Activated T-helper 17 cell treated with anti-CD3 and anti-CD28 coated beads, Interleukin-2, amount 50 U/mL, for 72 hours (primary cell): ENCODE measurements at regions not wholly inside any gene's neighbourhood (a gene's known extent, or its start where the extent isn't known, plus 50 kb on each side); places are given as distances from the start of the nearest gene placed in this dataset.

Source experiments
- ATAC-seq: fragments of 150-1000 bp; cut with Tn5 transposase; replicated peaks from 2 replicates; pipeline ENCODE4 v1.10.0; 2021; ENCODE audit warnings: mild to moderate bottlenecking, moderate library complexity
- H3K27ac Mint-ChIP-seq: one replicate; pipeline ENCODE4 v1.8.0; 2022; ENCODE audit warnings: mixed read lengths
- H3K27me3 Mint-ChIP-seq: one replicate; pipeline ENCODE4 v1.8.0; 2022; ENCODE audit warnings: mixed read lengths
- H3K36me3 Mint-ChIP-seq: one replicate; pipeline ENCODE4 v1.8.0; 2022; ENCODE audit warnings: low read depth, mild to moderate bottlenecking, mixed read lengths
- H3K4me1 Mint-ChIP-seq: one replicate; pipeline ENCODE4 v1.8.0; 2022; ENCODE audit warnings: mixed read lengths
- H3K4me3 Mint-ChIP-seq: one replicate; pipeline ENCODE4 v1.8.0; 2022; ENCODE audit warnings: mild to moderate bottlenecking, mixed read lengths
- H3K9me3 Mint-ChIP-seq: one replicate; pipeline ENCODE4 v1.8.0; 2022; ENCODE audit warnings: mixed read lengths

DNA sequence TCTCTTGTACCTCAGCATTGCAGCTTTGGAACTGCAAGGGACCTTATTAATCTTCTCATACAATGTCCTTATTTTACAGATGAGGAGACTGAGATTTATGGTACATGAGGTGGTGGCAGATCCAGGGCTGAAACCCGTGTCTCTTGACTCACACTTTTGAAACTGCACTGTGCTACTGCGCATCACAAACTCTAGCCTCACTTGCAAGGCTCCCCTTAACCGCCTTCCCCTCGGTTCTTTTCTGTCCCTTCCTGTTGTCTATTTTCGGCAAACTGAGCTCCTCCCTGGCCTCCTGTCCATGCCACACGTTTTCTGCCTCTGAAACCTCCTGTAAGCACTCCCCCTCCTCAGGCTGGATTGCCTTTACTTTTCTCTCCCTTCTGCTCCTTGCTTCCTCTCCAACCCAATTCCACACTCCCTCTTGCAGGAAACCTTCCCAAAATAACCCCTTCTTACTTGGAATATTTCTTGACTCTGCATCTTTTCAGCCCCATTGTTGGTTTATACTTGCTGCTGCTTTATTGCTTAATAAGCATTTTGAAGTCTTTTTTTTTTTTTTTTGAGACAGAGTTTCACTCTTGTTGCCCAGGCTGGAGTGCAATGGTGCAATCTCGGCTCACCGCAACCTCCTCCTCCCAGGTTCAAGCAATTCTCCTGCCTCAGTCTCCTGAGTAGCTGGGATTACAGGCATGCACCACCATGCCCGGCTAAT lies 72.4 kb upstream of the CISTR start:
- no peaks in the 10 kb centered on the region for H3K36me3 Mint-ChIP-seq
- H3K4me1 Mint-ChIP-seq: no peaks in the 10 kb centered on the region
- peaks cover 55% of the 10 kb centered on the region for H3K27me3 Mint-ChIP-seq
- H3K9me3 Mint-ChIP-seq: no peaks in the 10 kb centered on the region
- ATAC-seq: no peak
- no peak overlapping the region for H3K4me3 Mint-ChIP-seq
- no peak overlapping the region for H3K27ac Mint-ChIP-seq

DNA sequence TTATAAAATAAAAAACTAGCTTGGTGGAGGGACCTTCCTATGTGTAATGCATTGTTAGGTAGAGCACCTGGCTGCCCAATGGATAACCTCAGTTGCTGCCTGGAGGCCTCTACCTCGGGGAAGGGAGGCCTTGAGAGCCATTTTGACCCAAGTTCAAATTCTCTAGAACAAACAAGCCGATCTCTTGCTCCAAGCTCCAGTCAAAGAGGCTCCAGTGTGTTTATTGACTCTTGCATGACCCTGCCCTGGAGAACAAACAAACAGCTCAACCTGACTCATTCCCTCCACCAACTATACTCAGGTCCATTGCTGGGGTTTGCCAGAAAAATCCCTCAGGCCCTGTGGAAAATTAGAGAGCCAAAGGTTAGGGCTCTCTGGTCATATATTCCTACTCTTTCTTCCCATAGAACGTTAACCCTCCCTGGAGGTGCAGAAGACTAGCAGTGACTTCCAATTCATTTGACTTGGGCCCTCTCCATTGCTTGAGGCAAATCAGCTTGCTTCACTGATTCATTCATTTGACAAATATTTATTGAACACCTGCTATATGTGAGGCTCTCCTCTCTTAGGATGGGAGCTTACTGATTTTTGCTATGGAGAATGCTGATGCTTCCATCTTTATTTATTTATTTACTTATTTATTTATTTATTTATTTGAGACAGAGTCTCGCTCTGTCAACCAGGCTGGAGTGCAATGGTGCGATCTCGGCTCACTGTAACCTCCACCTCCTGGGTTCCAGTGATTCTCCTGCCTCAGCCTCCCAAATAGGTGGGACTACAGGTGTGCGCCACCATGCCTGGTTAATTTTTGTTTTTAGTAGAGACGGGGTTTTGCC lies 73.7 kb upstream of the CISTR start:
- Mint-ChIP-seq H3K27ac (no peak overlapping the region), H3K27me3 (peaks cover 49% of the 10 kb centered on the region), H3K36me3 (no peaks in the 10 kb centered on the region), H3K4me3 (no peak overlapping the region), H3K9me3 (no peaks in the 10 kb centered on the region), H3K4me1 (no peaks in the 10 kb centered on the region)
- ATAC-seq: no peak

DNA sequence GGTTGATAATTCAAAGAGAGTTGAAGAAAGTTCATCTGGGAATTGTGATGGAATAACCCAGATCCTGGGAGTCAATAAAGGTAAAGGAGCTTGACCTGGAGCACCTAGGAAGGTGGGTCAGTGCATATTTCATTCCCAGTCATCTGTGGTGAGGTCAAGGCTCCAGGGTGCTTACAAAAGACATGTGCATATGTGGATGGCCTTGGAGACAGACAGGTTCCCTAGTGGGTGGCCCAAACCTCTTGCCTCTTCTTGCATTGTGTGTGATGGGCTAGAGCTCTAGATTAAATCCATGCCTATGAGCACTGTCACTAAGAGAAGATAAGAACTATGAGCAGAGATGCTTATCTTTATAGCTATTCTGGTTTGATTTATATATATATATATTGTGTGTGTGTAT lies 75.5 kb upstream of the CISTR start:
- H3K36me3 Mint-ChIP-seq: no peaks in the 10 kb centered on the region
- no peaks in the 10 kb centered on the region for H3K9me3 Mint-ChIP-seq
- H3K27ac Mint-ChIP-seq: no peak overlapping the region
- H3K27me3 Mint-ChIP-seq: peaks cover 44% of the 10 kb centered on the region
- no peak for ATAC-seq
- no peaks in the 10 kb centered on the region for H3K4me1 Mint-ChIP-seq
- no peak overlapping the region for H3K4me3 Mint-ChIP-seq

DNA sequence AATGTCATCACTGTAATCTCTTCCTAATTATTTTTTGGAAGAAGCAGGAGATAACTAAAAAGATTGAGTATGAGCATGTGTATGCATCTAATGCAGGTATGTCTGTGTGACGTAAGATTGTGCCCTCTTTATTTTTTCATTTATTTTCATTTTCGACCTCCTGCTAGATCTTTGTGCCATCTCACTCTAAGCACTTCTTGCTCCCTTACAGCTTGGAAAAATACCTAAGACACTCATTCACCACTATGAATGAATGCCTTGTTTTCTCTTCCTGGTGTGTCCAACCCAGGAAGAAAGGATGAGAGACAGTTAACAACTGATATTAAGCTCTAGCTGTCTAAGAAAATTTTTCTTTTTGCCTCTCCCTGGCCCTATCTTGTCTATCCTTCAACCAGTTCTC lies 76.8 kb upstream of the CISTR start:
- no peaks in the 10 kb centered on the region for H3K36me3 Mint-ChIP-seq
- no peak for ATAC-seq
- H3K27ac Mint-ChIP-seq: no peak overlapping the region
- no peak overlapping the region for H3K4me3 Mint-ChIP-seq
- H3K9me3 Mint-ChIP-seq: no peaks in the 10 kb centered on the region
- H3K27me3 Mint-ChIP-seq: peaks cover 44% of the 10 kb centered on the region
- no peaks in the 10 kb centered on the region for H3K4me1 Mint-ChIP-seq

- H3K4me1 Mint-ChIP-seq: no peaks in the 10 kb centered on the region
- no peaks in the 10 kb centered on the region for H3K36me3 Mint-ChIP-seq
- peaks cover 46% of the 10 kb centered on the region for H3K27me3 Mint-ChIP-seq
- H3K9me3 Mint-ChIP-seq: no peaks in the 10 kb centered on the region
- no peak for ATAC-seq
- no peak overlapping the region for H3K27ac Mint-ChIP-seq
- no peak overlapping the region for H3K4me3 Mint-ChIP-seq
Measured at GRCh38 chr12:53829130-53829819, 77.5 kb upstream of the CISTR start.

DNA sequence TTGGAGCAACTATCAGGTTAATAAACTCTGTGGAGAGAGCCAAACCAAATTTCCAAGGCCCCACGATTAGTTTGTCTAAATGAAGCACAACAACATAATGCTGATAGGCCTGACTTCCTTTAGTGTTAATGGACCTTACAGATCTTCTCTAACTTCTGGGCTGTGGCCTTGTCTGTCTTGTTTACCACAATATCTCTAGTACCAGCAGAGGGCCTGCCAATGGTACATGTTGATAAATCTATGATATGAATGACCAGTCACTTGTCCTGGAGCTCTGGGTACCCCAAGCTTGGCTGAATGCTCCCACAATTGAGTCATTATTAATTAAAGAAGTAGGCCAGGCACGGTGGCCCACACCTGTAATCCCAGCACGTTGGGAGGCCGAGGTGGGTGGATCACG lies 78.9 kb upstream of the CISTR start:
- no peaks in the 10 kb centered on the region for H3K4me1 Mint-ChIP-seq
- H3K27ac Mint-ChIP-seq: no peak overlapping the region
- H3K36me3 Mint-ChIP-seq: no peaks in the 10 kb centered on the region
- no peak overlapping the region for H3K4me3 Mint-ChIP-seq
- peaks cover 45% of the 10 kb centered on the region for H3K27me3 Mint-ChIP-seq
- ATAC-seq: no peak
- H3K9me3 Mint-ChIP-seq: no peaks in the 10 kb centered on the region

DNA sequence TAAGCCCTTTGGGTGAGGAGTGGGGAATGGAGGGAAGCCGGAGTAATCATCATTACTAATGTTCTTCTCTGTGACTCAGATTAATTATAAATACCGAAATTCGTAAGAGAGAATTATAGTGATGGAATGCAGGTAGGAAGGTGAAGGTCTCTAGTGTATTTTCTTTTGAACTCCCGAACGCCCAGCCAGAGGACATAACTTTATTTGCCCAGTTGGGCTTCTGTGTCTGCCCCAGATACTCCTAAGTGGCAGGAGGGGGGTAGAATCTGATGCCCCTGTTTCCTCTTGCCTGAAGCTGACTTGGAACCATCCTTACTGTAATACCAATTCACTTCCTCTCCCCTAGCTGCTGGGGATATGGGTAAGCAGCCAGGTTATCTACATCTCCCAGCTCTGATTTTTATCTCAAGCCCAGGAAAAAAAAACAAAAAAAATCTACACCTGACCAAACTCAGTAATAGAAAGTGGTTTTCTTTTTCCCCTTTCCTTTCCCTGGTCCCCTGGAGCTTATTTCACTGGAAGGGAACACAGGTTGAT lies 84.4 kb upstream of the CISTR start:
- no peak overlapping the region for H3K27ac Mint-ChIP-seq
- no peaks in the 10 kb centered on the region for H3K9me3 Mint-ChIP-seq
- no peak overlapping the region for H3K4me3 Mint-ChIP-seq
- no peaks in the 10 kb centered on the region for H3K36me3 Mint-ChIP-seq
- peaks cover 52% of the 10 kb centered on the region for H3K27me3 Mint-ChIP-seq
- ATAC-seq: no peak
- H3K4me1 Mint-ChIP-seq: no peaks in the 10 kb centered on the region

- H3K4me1 Mint-ChIP-seq: no peaks in the 10 kb centered on the region
- H3K4me3 Mint-ChIP-seq: no peak overlapping the region
- no peaks in the 10 kb centered on the region for H3K36me3 Mint-ChIP-seq
- H3K9me3 Mint-ChIP-seq: no peaks in the 10 kb centered on the region
- H3K27me3 Mint-ChIP-seq: peaks cover 51% of the 10 kb centered on the region
- ATAC-seq: no peak
- H3K27ac Mint-ChIP-seq: no peak overlapping the region
Measured at GRCh38 chr12:53838978-53839377, 87.2 kb upstream of the CISTR start.

DNA sequence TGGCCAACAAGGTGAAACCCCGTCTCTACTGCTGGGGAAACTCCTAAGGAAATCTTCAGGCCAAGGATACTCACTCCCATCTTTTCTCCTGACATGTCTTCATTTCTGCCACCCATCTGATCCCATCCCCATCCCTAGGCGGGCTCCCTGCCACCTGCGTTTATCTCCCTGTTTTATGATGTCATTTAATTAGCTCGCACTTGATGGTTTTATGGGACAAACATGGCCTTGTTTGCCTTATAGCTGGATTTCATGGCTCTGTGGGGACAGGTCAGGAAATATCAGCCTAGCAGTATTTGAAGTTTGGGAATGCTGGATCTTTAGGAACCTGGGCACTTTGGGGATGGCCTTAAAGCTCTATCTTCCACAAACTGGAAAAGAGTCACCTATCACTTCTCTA lies 88.5 kb upstream of the CISTR start:
- Mint-ChIP-seq H3K27me3 (peaks cover 51% of the 10 kb centered on the region), H3K27ac (no peak overlapping the region), H3K9me3 (no peaks in the 10 kb centered on the region), H3K4me3 (no peak overlapping the region), H3K36me3 (no peaks in the 10 kb centered on the region), H3K4me1 (no peaks in the 10 kb centered on the region)
- no peak for ATAC-seq

DNA sequence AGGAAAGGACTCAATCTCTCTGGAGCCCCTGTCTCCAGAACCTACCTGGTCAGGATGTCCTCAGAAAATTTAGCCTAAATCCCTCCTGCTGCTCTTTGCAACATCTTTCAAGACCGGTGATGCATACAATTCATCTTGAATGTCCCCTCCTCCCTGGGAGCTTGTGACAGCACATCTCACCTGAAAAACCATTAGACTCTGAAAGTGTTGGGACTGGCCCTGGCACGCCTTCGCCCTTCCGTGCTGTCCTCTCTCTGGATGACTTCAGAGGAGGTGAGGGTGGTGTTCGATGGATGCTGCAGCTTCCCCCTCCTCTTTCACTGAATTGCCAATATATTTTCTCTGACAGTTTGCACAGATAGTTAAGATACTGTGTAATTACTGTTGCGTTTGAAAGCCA lies 90.9 kb upstream of the CISTR start:
- no peaks in the 10 kb centered on the region for H3K9me3 Mint-ChIP-seq
- no peak for ATAC-seq
- no peaks in the 10 kb centered on the region for H3K4me1 Mint-ChIP-seq
- peaks cover 47% of the 10 kb centered on the region for H3K27me3 Mint-ChIP-seq
- H3K4me3 Mint-ChIP-seq: no peak overlapping the region
- H3K27ac Mint-ChIP-seq: no peak overlapping the region
- no peaks in the 10 kb centered on the region for H3K36me3 Mint-ChIP-seq

GRCh38 chr12:53843545-53843944 lies 91.8 kb upstream of the CISTR start:
- Mint-ChIP-seq H3K36me3 (no peaks in the 10 kb centered on the region), H3K9me3 (no peaks in the 10 kb centered on the region), H3K4me3 (no peak overlapping the region), H3K27ac (no peak overlapping the region), H3K4me1 (no peaks in the 10 kb centered on the region), H3K27me3 (peaks cover 48% of the 10 kb centered on the region)
- ATAC-seq: no peak

- Mint-ChIP-seq H3K4me1 (no peaks in the 10 kb centered on the region), H3K36me3 (no peaks in the 10 kb centered on the region), H3K27me3 (peaks cover 51% of the 10 kb centered on the region), H3K27ac (no peak overlapping the region), H3K9me3 (no peaks in the 10 kb centered on the region), H3K4me3 (no peak overlapping the region)
- ATAC-seq: no peak
Measured at GRCh38 chr12:53844994-53845844, 93.4 kb upstream of the HOXC13 start.

DNA sequence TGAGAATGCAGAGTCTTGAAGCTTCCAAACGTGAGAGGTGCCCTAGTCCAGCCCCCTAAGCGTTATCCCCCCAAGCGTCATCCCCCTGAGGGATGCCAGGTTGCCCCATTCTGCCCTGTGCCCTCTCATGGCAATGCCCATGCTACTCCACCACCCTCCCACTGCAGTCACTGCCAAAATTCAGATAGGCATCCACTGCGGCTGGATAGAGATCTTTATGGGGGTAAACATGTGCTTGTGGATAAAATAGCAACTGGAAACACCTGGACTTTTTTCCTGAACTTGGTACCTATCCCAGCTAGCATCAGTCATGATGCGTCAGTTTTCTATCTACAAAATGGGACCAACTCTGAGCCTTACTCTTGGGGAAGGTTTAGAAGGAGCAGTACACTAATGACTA lies 92.7 kb upstream of the HOXC13 start:
- H3K9me3 Mint-ChIP-seq: no peaks in the 10 kb centered on the region
- H3K27ac Mint-ChIP-seq: no peak overlapping the region
- H3K4me1 Mint-ChIP-seq: no peaks in the 10 kb centered on the region
- no peak for ATAC-seq
- H3K27me3 Mint-ChIP-seq: peaks cover 52% of the 10 kb centered on the region
- no peak overlapping the region for H3K4me3 Mint-ChIP-seq
- H3K36me3 Mint-ChIP-seq: no peaks in the 10 kb centered on the region

DNA sequence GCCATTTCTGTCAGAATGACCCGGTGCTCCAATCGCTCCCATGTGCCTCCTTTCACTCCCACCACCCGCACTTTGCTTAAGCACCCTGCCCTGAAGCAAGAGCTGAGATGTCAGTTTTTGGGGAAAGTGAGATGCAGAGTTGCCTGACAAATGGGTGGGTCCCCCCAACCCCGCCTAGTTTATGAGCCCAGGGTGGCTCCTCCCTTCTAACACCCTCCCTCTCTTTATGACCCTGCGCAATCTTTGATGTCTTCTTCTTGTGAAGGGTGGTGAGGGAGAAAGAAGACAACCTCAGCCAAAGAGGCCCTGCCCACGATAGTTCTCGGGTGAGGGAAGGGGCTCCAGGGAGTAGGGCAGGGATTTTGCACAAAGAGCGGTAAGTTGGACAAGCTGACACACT lies 89.5 kb upstream of the HOXC13 start:
- no peaks in the 10 kb centered on the region for H3K9me3 Mint-ChIP-seq
- no peak for ATAC-seq
- H3K4me3 Mint-ChIP-seq: no peak overlapping the region
- H3K36me3 Mint-ChIP-seq: no peaks in the 10 kb centered on the region
- peaks cover 47% of the 10 kb centered on the region for H3K27me3 Mint-ChIP-seq
- no peak overlapping the region for H3K27ac Mint-ChIP-seq
- no peaks in the 10 kb centered on the region for H3K4me1 Mint-ChIP-seq
